ENCODE measurements at regions not wholly inside any gene's neighbourhood (a gene's known extent, or its start where the extent isn't known, plus 50 kb on each side); places are given as distances from the start of the nearest gene placed in this dataset.

GRCh38 chr2:49582946-49583345 is 428.6 kb upstream of the FSHR start:
- TF ChIP-seq CTCF (IDR thresholded peaks at IDR 0.05) = no peak
- no peak for TF ChIP-seq POLR2A (IDR thresholded peaks at IDR 0.05)
- no peak for TF ChIP-seq EP300 (IDR thresholded peaks at IDR 0.05)
